ENCODE measurements at regions not wholly inside any gene's neighbourhood (a gene's known extent, or its start where the extent isn't known, plus 50 kb on each side); places are given as distances from the start of the nearest gene placed in this dataset.

- Histone ChIP-seq H3K27ac (replicated peaks) (no peak overlapping the region), H3K27me3 (ENCODE audit: insufficient read depth, poor library complexity, severe bottlenecking) (no peaks in the 10 kb centered on the region), H3K4me3 (replicated peaks; ENCODE audit: insufficient read depth, low read length) (no peak overlapping the region)
- TF ChIP-seq POLR2AphosphoS5 (IDR thresholded peaks at IDR 0.05; ENCODE audit: low read depth) (no peak), REST (IDR thresholded peaks at IDR 0.05; ENCODE audit: insufficient replicate concordance, low read depth) (no peak), SPI1 (IDR thresholded peaks at IDR 0.05; ENCODE audit: borderline replicate concordance, low read depth) (no peak), CTCF (IDR thresholded peaks at IDR 0.05; ENCODE audit: insufficient read depth, low read length) (no peak), GABPA (IDR thresholded peaks at IDR 0.05; ENCODE audit: low read depth) (no peak)
- DNase-seq (ENCODE audit: low read depth in 1 of 2, low spot score in 1 of 2): no peak
These were observed 162.5 kb downstream of the C3orf38 start for GRCh38 chr3:88312256-88312655.

GRCh38 chr3:88318067-88318466 is 168.3 kb downstream of the C3orf38 start:
- Histone ChIP-seq H3K27ac (replicated peaks) (no peak overlapping the region), H3K4me3 (replicated peaks; ENCODE audit: insufficient read depth, low read length) (no peak overlapping the region), H3K27me3 (ENCODE audit: insufficient read depth, poor library complexity, severe bottlenecking) (no peaks in the 10 kb centered on the region)
- no peak for TF ChIP-seq GABPA (IDR thresholded peaks at IDR 0.05; ENCODE audit: low read depth)
- no peak for TF ChIP-seq CTCF (IDR thresholded peaks at IDR 0.05; ENCODE audit: insufficient read depth, low read length)
- TF ChIP-seq REST (IDR thresholded peaks at IDR 0.05; ENCODE audit: insufficient replicate concordance, low read depth): no peak
- TF ChIP-seq POLR2AphosphoS5 (IDR thresholded peaks at IDR 0.05; ENCODE audit: low read depth): no peak
- TF ChIP-seq SPI1 (IDR thresholded peaks at IDR 0.05; ENCODE audit: borderline replicate concordance, low read depth): no peak
- DNase-seq (ENCODE audit: low read depth in 1 of 2, low spot score in 1 of 2): no peak

- H3K27ac ChIP-seq (replicated peaks): no peak overlapping the region
- H3K4me3 ChIP-seq (replicated peaks; ENCODE audit: insufficient read depth, low read length): no peak overlapping the region
- H3K27me3 ChIP-seq (ENCODE audit: insufficient read depth, poor library complexity, severe bottlenecking): no peaks in the 10 kb centered on the region
- DNase-seq (ENCODE audit: low read depth in 1 of 2, low spot score in 1 of 2): no peak
- TF ChIP-seq GABPA (IDR thresholded peaks at IDR 0.05; ENCODE audit: low read depth) (no peak), POLR2AphosphoS5 (IDR thresholded peaks at IDR 0.05; ENCODE audit: low read depth) (no peak), REST (IDR thresholded peaks at IDR 0.05; ENCODE audit: insufficient replicate concordance, low read depth) (no peak), CTCF (IDR thresholded peaks at IDR 0.05; ENCODE audit: insufficient read depth, low read length) (no peak), SPI1 (IDR thresholded peaks at IDR 0.05; ENCODE audit: borderline replicate concordance, low read depth) (no peak)
These were observed 171.7 kb downstream of the C3orf38 start for GRCh38 chr3:88321363-88322050.
